ENCODE measurements at regions not wholly inside any gene's neighbourhood (a gene's known extent, or its start where the extent isn't known, plus 50 kb on each side); places are given as distances from the start of the nearest gene placed in this dataset.

GRCh38 chr2:235191978-235192377 is 240.2 kb downstream of the SH3BP4 start:
- Mint-ChIP-seq H3K36me3 (ENCODE audit: low read depth) (no peaks in the 10 kb centered on the region), H3K27me3 (ENCODE audit: insufficient read depth) (no peaks in the 10 kb centered on the region), H3K4me1 (ENCODE audit: low read depth) (no peaks in the 10 kb centered on the region), H3K4me3 (no peak overlapping the region), H3K27ac (no peak overlapping the region), H3K9me3 (no peaks in the 10 kb centered on the region)
- no peak for DNase-seq (ENCODE audit: low spot score)
- intact Hi-C loops (cut with micrococcal nuclease): no loop called here

- H3K4me3 Mint-ChIP-seq: no peak overlapping the region
- no peaks in the 10 kb centered on the region for H3K36me3 Mint-ChIP-seq (ENCODE audit: low read depth)
- intact Hi-C loops (cut with micrococcal nuclease): no loop called here
- DNase-seq (ENCODE audit: low spot score): no peak
- H3K4me1 Mint-ChIP-seq (ENCODE audit: low read depth): no peaks in the 10 kb centered on the region
- no peaks in the 10 kb centered on the region for H3K27me3 Mint-ChIP-seq (ENCODE audit: insufficient read depth)
- H3K9me3 Mint-ChIP-seq: no peaks in the 10 kb centered on the region
- no peak overlapping the region for H3K27ac Mint-ChIP-seq
Observed at GRCh38 chr2:235194351-235194750, 242.5 kb downstream of the SH3BP4 start.

- DNase-seq (ENCODE audit: low spot score): no peak
- Mint-ChIP-seq H3K27me3 (ENCODE audit: insufficient read depth) (no peaks in the 10 kb centered on the region), H3K27ac (no peak overlapping the region), H3K4me3 (no peak overlapping the region), H3K9me3 (no peaks in the 10 kb centered on the region), H3K36me3 (ENCODE audit: low read depth) (no peaks in the 10 kb centered on the region), H3K4me1 (ENCODE audit: low read depth) (no peaks in the 10 kb centered on the region)
- intact Hi-C loops (cut with micrococcal nuclease): no loop called here
Observed at GRCh38 chr2:235194836-235195235, 243.0 kb downstream of the SH3BP4 start.

GRCh38 chr2:235195921-235196320 is 244.1 kb downstream of the SH3BP4 start:
- intact Hi-C loops (cut with micrococcal nuclease): no loop called here
- H3K4me3 Mint-ChIP-seq: no peak overlapping the region
- no peaks in the 10 kb centered on the region for H3K4me1 Mint-ChIP-seq (ENCODE audit: low read depth)
- no peaks in the 10 kb centered on the region for H3K36me3 Mint-ChIP-seq (ENCODE audit: low read depth)
- no peak for DNase-seq (ENCODE audit: low spot score)
- H3K27me3 Mint-ChIP-seq (ENCODE audit: insufficient read depth): no peaks in the 10 kb centered on the region
- no peak overlapping the region for H3K27ac Mint-ChIP-seq
- H3K9me3 Mint-ChIP-seq: no peaks in the 10 kb centered on the region

- H3K4me1 Mint-ChIP-seq (ENCODE audit: low read depth): no peaks in the 10 kb centered on the region
- DNase-seq (ENCODE audit: low spot score): no peak
- intact Hi-C loops (cut with micrococcal nuclease): no loop called here
- H3K27me3 Mint-ChIP-seq (ENCODE audit: insufficient read depth): no peaks in the 10 kb centered on the region
- H3K36me3 Mint-ChIP-seq (ENCODE audit: low read depth): no peaks in the 10 kb centered on the region
- H3K4me3 Mint-ChIP-seq: no peak overlapping the region
- H3K9me3 Mint-ChIP-seq: no peaks in the 10 kb centered on the region
- H3K27ac Mint-ChIP-seq: no peak overlapping the region
Observed at GRCh38 chr2:235199128-235199527, 247.3 kb downstream of the SH3BP4 start.

GRCh38 chr2:235200216-235200615 is 248.4 kb downstream of the SH3BP4 start:
- H3K27me3 Mint-ChIP-seq (ENCODE audit: insufficient read depth): no peaks in the 10 kb centered on the region
- H3K36me3 Mint-ChIP-seq (ENCODE audit: low read depth): no peaks in the 10 kb centered on the region
- H3K4me1 Mint-ChIP-seq (ENCODE audit: low read depth): no peaks in the 10 kb centered on the region
- intact Hi-C loops (cut with micrococcal nuclease): no loop called here
- no peak overlapping the region for H3K4me3 Mint-ChIP-seq
- no peak overlapping the region for H3K27ac Mint-ChIP-seq
- DNase-seq (ENCODE audit: low spot score): no peak
- no peaks in the 10 kb centered on the region for H3K9me3 Mint-ChIP-seq

- H3K36me3 Mint-ChIP-seq (ENCODE audit: low read depth): no peaks in the 10 kb centered on the region
- no peak overlapping the region for H3K27ac Mint-ChIP-seq
- no peaks in the 10 kb centered on the region for H3K9me3 Mint-ChIP-seq
- H3K4me3 Mint-ChIP-seq: no peak overlapping the region
- no peaks in the 10 kb centered on the region for H3K27me3 Mint-ChIP-seq (ENCODE audit: insufficient read depth)
- intact Hi-C loops (cut with micrococcal nuclease): no loop called here
- DNase-seq (ENCODE audit: low spot score): no peak
- H3K4me1 Mint-ChIP-seq (ENCODE audit: low read depth): no peaks in the 10 kb centered on the region
Observed at GRCh38 chr2:235201756-235202155, 249.9 kb downstream of the SH3BP4 start.

- no peaks in the 10 kb centered on the region for H3K36me3 Mint-ChIP-seq (ENCODE audit: low read depth)
Observed at GRCh38 chr2:235204948-235205347, 253.1 kb downstream of the SH3BP4 start.

GRCh38 chr2:235206399-235206798 is 254.6 kb downstream of the SH3BP4 start:
- Mint-ChIP-seq H3K27me3 (ENCODE audit: insufficient read depth) (peaks cover 2% of the 10 kb centered on the region), H3K9me3 (no peaks in the 10 kb centered on the region)
- intact Hi-C loops (cut with micrococcal nuclease): no loop called here

More at GRCh38 chr2:235204948-235205347, 253.1 kb downstream of the SH3BP4 start:
- no peak overlapping the region for H3K27ac Mint-ChIP-seq
- intact Hi-C loops (cut with micrococcal nuclease): no loop called here
- H3K4me3 Mint-ChIP-seq: no peak overlapping the region
- DNase-seq (ENCODE audit: low spot score): no peak
- no peaks in the 10 kb centered on the region for H3K9me3 Mint-ChIP-seq
- no peaks in the 10 kb centered on the region for H3K27me3 Mint-ChIP-seq (ENCODE audit: insufficient read depth)
- H3K4me1 Mint-ChIP-seq (ENCODE audit: low read depth): no peaks in the 10 kb centered on the region

GRCh38 chr2:235206980-235207579 is 255.3 kb downstream of the SH3BP4 start:
- no peaks in the 10 kb centered on the region for H3K36me3 Mint-ChIP-seq (ENCODE audit: low read depth)

More at GRCh38 chr2:235206399-235206798, 254.6 kb downstream of the SH3BP4 start:
- DNase-seq (ENCODE audit: low spot score): no peak
- H3K4me3 Mint-ChIP-seq: no peak overlapping the region
- H3K27ac Mint-ChIP-seq: no peak overlapping the region
- H3K36me3 Mint-ChIP-seq (ENCODE audit: low read depth): no peaks in the 10 kb centered on the region
- H3K4me1 Mint-ChIP-seq (ENCODE audit: low read depth): no peaks in the 10 kb centered on the region

GRCh38 chr2:235211056-235211455 is 259.2 kb downstream of the SH3BP4 start:
- H3K36me3 Mint-ChIP-seq (ENCODE audit: low read depth): no peaks in the 10 kb centered on the region
- no peaks in the 10 kb centered on the region for H3K9me3 Mint-ChIP-seq
- H3K27me3 Mint-ChIP-seq (ENCODE audit: insufficient read depth): peaks cover 4% of the 10 kb centered on the region
- H3K4me3 Mint-ChIP-seq: no peak overlapping the region
- H3K4me1 Mint-ChIP-seq (ENCODE audit: low read depth): no peaks in the 10 kb centered on the region
- H3K27ac Mint-ChIP-seq: no peak overlapping the region
- intact Hi-C loops (cut with micrococcal nuclease): no loop called here
- no peak for DNase-seq (ENCODE audit: low spot score)

More at GRCh38 chr2:235206980-235207579, 255.3 kb downstream of the SH3BP4 start:
- intact Hi-C loops (cut with micrococcal nuclease): no loop called here
- H3K9me3 Mint-ChIP-seq: no peaks in the 10 kb centered on the region
- DNase-seq (ENCODE audit: low spot score): no peak
- H3K27me3 Mint-ChIP-seq (ENCODE audit: insufficient read depth): peaks cover 4% of the 10 kb centered on the region
- no peak overlapping the region for H3K4me3 Mint-ChIP-seq
- H3K4me1 Mint-ChIP-seq (ENCODE audit: low read depth): no peaks in the 10 kb centered on the region
- H3K27ac Mint-ChIP-seq: no peak overlapping the region

- intact Hi-C loops (cut with micrococcal nuclease): no loop called here
- DNase-seq (ENCODE audit: low spot score): no peak
- H3K36me3 Mint-ChIP-seq (ENCODE audit: low read depth): no peaks in the 10 kb centered on the region
- peaks cover 6% of the 10 kb centered on the region for H3K27me3 Mint-ChIP-seq (ENCODE audit: insufficient read depth)
- H3K4me1 Mint-ChIP-seq (ENCODE audit: low read depth): no peaks in the 10 kb centered on the region
- no peaks in the 10 kb centered on the region for H3K9me3 Mint-ChIP-seq
- no peak overlapping the region for H3K27ac Mint-ChIP-seq
- H3K4me3 Mint-ChIP-seq: no peak overlapping the region
Observed at GRCh38 chr2:235212501-235213158, 260.8 kb downstream of the SH3BP4 start.

- intact Hi-C loops (cut with micrococcal nuclease): no loop called here
Observed at GRCh38 chr2:235215248-235215647, 263.4 kb downstream of the SH3BP4 start.

More at GRCh38 chr2:235215248-235215647, 263.4 kb downstream of the SH3BP4 start:
- no peaks in the 10 kb centered on the region for H3K36me3 Mint-ChIP-seq (ENCODE audit: low read depth)
- no peak overlapping the region for H3K27ac Mint-ChIP-seq
- no peaks in the 10 kb centered on the region for H3K9me3 Mint-ChIP-seq
- H3K4me3 Mint-ChIP-seq: no peak overlapping the region
- DNase-seq (ENCODE audit: low spot score): no peak
- H3K4me1 Mint-ChIP-seq (ENCODE audit: low read depth): no peaks in the 10 kb centered on the region
- H3K27me3 Mint-ChIP-seq (ENCODE audit: insufficient read depth): peaks cover 6% of the 10 kb centered on the region

All from activated T-helper 1 cell treated with anti-CD3 and anti-CD28 coated beads, Interleukin-12 subunit alpha, Interleukin-12 subunit beta, Interleukin-2, Interleukin-4 antibody, amounts not matched to agents 30 ng/mL and 10 ng/mL and 1 ng/mL, durations not matched to agents 14 hours and 24 hours and 36 hours (primary cell).